HG03457 (cell line): ENCODE measurements at regions not wholly inside any gene's neighbourhood (a gene's known extent, or its start where the extent isn't known, plus 50 kb on each side); places are given as distances from the start of the nearest gene placed in this dataset.
"Not testable (repeated sequence)": the region's sequence is repeated elsewhere in the genome, so short reads cannot be mapped to it uniquely, and the experiment has no call there.

Experiments
- ATAC-seq: cut with Tn5 transposase; IDR thresholded peaks from one replicate; pipeline ENCODE4 v1.9.1; 2021; ENCODE audit warnings: moderate number of reproducible peaks; ENCODE audit not compliant: unreplicated experiment

- no peak for ATAC-seq
Measured at GRCh38 chr18:22691946-22692710, 241.0 kb upstream of the RBBP8 start.

- no peak for ATAC-seq
Measured at GRCh38 chr18:22694954-22695353, 238.2 kb upstream of the RBBP8 start.

GRCh38 chr18:22695674-22696073 lies 237.5 kb upstream of the RBBP8 start:
- ATAC-seq, result no peak

GRCh38 chr18:22697561-22697960 lies 235.6 kb upstream of the RBBP8 start:
- no peak for ATAC-seq

- ATAC-seq, result no peak
Measured at GRCh38 chr18:22698711-22699110, 234.4 kb upstream of the RBBP8 start.

- no peak for ATAC-seq
Measured at GRCh38 chr18:22699629-22700028, 233.5 kb upstream of the RBBP8 start.

GRCh38 chr18:22700920-22701319 lies 232.2 kb upstream of the RBBP8 start:
- no peak for ATAC-seq

GRCh38 chr18:22701326-22701725 lies 231.8 kb upstream of the RBBP8 start:
- no peak for ATAC-seq

- ATAC-seq, result no peak
Measured at GRCh38 chr18:22701795-22702194, 231.3 kb upstream of the RBBP8 start.

- ATAC-seq, result no peak
Measured at GRCh38 chr18:22702806-22703205, 230.3 kb upstream of the RBBP8 start.

GRCh38 chr18:22703883-22704585 lies 229.1 kb upstream of the RBBP8 start:
- no peak for ATAC-seq

GRCh38 chr18:22704586-22704918 lies 228.6 kb upstream of the RBBP8 start:
- no peak for ATAC-seq

GRCh38 chr18:22705328-22705727 lies 227.8 kb upstream of the RBBP8 start:
- no peak for ATAC-seq

- ATAC-seq, result not testable (repeated sequence)
Measured at GRCh38 chr18:22706025-22706424, 227.1 kb upstream of the RBBP8 start.

GRCh38 chr18:22709288-22710060 lies 223.7 kb upstream of the RBBP8 start:
- no peak for ATAC-seq

GRCh38 chr18:22710673-22711191 lies 222.4 kb upstream of the RBBP8 start:
- ATAC-seq, result no peak

GRCh38 chr18:22711192-22711685 lies 221.9 kb upstream of the RBBP8 start:
- ATAC-seq, result no peak

GRCh38 chr18:22713511-22713910 lies 219.6 kb upstream of the RBBP8 start:
- ATAC-seq, result no peak

GRCh38 chr18:22717536-22717935 lies 215.6 kb upstream of the RBBP8 start:
- not testable (repeated sequence) for ATAC-seq

- no peak for ATAC-seq
Measured at GRCh38 chr18:22723221-22723620, 209.9 kb upstream of the RBBP8 start.

- no peak for ATAC-seq
Measured at GRCh38 chr18:22723773-22724172, 209.4 kb upstream of the RBBP8 start.
